ENCODE measurements at regions not wholly inside any gene's neighbourhood (a gene's known extent, or its start where the extent isn't known, plus 50 kb on each side); places are given as distances from the start of the nearest gene placed in this dataset.

DNA sequence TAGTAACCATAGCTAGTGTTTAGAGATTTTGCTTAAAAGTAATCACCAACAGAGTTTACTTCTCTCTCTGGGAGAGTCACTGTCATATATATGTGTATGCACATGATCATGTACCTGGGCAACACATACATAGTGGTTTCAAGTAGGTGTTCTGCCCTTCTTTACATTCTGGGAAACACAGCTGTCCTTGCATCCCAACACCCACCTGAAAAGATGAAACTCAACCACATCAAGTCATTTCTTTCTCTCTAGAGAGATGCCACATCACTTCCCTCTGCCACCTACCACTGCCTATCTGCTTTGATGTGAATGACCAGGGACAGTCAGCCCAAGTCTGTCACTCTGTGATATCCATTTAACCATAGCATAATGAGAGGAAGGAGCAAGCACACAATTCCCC lies 155.8 kb upstream of the GADL1 start:
- DNase-seq (ENCODE audit: low read depth) = no peak

DNA sequence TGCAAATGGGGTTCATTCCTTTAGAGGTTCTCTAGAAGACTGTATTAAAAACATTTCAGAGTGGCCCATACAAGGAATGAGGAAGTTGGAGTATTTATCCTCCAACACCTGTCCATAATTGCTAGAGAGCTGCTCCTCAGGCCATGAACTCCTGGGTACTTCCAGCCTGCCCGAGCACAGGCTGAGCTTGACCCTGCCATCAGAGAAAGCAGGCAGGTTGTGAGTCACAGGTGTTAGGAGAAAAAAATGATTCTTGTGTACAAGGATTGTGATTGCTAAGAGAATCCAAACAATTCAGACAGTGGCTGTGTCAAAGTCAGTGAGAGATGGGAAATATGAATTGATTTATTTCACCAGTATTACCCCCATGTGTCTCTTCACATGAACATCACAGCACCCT lies 156.8 kb upstream of the GADL1 start:
- no peak for DNase-seq (ENCODE audit: low read depth)

DNA sequence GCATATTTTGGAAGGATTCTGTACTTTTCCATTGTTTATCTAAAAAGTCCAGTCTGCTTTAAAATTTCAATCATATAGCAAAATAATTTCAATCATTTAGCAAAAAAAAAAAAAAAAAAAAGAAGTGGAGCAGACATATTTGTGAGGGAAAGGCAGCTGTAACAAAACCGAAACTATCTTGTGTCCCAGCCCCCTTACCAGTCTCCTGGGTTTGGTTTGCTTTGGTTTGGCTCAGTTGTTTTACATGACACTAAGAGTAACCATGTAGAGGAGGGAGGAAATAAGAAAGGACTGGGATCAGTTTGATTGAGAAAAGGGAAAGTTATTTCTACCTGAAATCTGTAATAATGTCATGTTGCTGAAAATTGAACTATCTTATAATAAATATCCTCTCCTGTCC lies 158.8 kb upstream of the GADL1 start:
- DNase-seq (ENCODE audit: low read depth) = no peak

DNA sequence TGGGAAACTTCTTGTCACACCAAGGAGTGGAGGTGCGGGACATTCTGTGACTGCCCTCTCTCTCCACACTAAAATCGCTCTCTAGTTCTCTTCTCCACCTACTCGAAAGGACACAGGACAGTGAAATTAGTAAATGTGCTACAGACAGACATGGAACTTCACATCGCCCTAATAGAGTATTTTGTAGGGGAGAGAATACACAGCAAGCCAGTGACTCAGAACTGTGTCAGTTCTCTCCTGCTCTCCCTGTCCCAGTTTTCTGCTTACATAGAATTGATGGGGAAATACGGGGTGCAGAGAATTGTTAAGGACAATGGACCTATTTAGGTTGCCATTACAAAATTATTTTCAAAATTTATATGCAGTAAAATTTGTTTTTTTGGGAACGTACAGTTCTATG lies 159.6 kb upstream of the GADL1 start:
- DNase-seq (ENCODE audit: low read depth) = no peak

DNA sequence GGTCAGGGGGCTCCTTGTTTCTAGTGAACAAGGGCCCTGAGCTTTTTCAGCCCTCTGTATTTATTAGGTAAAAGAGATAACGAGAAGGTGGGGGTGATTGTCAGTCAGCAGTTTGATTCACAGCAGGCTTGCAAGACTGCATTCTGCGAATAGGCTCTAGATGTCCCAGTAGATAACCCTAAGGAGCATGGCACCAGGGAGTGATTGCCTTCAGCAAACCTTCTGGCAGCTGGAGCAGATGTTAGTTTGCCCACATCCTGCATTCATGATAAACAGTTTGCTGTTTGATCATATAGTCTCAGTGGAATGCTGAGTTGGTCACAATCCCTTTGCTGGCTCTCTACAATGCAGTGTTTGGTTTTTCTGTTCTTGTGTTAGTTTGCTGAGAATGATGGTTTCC lies 161.3 kb upstream of the GADL1 start:
- DNase-seq (ENCODE audit: low read depth) = no peak

DNA sequence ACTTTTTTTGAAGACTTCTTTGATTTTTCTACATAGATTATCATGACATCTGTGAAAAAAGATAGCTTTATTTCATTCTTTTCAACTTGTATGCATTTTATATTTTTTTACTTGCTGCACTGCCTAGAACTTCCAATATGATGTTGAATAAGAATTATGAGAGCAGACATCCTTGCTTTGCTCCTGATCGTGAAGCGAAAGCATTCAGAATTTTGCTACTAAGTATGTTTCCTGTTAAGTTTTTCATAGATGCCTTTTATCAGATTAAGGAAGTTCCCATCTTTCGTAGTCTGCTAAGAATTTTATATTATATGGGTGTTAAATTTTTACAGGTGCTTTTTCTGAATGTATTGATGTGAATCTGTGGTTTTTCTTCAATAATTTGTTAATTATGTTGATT lies 163.4 kb upstream of the GADL1 start:
- no peak for DNase-seq (ENCODE audit: low read depth)

DNA sequence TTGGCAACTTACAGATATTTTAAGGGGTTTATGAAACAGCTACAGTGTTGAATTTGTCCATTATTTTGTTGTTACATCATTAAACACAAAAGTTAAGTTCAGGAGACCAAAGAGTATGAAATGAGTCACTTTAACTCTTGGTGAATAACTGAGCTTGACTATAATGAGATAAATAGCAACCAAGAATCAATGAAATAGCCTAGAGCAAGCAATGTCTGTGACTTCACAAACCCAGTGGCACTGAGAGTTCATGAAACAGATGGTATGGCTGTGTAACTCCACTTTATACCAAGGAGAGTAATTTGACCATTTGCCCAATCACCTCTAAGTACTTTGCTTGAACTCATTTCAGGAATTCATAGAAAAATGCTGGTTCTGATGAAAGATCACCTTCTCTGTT lies 169.6 kb upstream of the GADL1 start:
- no peak for DNase-seq (ENCODE audit: low read depth)

DNA sequence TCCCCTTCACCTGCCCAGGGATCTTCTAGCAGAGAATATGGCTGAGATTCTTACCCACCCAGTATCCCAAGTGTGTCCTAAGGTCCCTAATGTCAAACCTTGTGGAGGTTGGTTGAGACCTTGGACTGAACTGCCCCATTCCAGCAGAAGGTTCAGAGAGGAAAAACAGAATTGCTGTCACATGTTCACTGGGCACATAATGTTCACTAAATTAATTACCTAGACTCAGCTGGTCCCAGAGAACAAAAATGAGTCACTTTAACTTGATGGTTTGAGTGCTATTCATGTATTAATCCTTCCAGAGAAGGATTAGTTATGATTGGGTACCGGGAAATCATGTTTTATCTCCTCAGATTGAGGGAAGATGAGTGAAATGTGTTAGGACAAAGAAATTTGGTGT lies 171.3 kb upstream of the GADL1 start:
- DNase-seq (ENCODE audit: low read depth) = no peak

DNA sequence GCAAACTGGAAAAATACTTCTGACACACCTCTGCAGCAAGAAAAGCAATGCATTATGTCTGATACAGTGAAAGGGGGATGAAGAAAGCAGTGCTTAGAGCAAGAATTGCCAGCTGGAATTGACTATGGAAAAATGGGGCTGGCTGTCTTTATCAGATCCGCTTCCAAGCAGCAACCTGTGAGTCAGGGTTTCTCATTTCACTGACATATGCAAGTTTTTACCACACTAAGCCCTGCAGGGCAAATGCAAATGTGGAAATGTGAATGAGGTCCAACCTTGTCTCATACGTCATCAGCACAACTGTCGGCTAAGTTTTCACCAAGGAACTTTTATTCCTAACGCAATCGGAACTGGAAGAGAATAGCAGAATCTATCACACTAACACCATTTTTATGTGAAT lies 172.5 kb upstream of the GADL1 start:
- no peak for DNase-seq (ENCODE audit: low read depth)

DNA sequence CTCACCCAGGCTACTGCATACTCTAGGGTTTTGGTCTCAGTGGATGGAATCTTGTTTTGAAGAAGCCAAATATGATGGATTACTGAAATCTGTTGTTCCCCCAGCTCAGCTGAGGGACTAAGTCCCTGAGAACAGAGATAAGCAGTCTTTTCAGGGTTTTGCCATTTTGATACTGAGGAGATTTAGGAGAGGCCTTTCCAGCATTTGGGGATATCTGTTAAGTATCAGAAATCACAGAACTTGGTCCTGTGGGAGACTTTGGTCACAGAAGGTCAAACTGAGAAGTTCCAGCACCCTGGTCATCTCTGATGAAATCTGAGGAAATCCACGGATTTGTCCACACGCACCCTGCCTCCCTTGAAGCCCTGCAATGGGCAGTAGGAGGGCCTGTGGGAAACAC lies 181.0 kb upstream of the GADL1 start:
- DNase-seq (ENCODE audit: low read depth) = no peak

DNA sequence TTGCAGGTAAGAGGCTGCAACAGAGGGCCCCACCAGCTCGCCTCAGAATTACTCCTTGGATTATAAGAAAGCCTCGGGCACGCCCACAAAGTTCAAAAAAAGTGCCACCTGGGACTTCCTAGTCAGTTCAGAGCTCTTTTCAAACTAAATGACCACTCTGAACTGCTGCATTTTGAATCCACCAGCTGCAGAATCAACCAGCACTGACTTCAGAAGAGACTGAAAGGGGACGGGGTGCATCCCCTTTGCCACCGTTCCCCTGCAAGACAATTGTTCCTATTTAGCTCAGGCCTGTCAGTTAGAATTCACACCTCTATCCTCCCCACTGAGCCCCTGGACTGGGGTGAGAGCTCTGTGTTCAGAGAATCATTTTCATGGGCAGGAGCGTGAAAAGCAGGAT lies 181.4 kb upstream of the GADL1 start:
- DNase-seq (ENCODE audit: low read depth) = no peak

DNA sequence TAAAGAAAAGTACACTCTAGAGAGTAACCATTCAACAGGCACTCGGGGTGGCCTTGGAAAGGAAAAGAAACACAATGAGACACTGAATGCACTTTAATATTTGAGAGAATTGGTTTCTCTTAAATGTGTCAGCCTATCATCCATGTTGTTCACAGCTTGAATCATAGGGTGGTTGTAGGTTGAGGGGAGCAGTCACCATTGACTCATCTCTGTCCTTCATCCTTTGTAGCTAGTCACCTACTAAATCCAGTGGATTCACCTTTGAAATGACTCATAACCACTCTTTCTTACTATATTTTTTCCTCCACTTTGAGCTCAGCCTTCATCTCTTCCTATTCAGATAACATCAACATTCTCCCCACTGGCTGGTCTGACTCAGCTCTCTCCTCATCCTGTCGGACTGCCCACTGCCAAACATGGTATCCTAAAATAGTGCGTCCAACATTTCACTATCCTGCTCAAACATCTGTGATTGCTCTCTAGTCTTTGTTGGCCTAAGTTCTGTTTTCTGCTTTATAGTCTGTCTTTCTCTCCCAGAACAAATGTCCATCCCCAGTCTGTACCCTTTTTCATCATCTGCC lies 182.7 kb upstream of the GADL1 start:
- no peak for DNase-seq (ENCODE audit: low read depth)

DNA sequence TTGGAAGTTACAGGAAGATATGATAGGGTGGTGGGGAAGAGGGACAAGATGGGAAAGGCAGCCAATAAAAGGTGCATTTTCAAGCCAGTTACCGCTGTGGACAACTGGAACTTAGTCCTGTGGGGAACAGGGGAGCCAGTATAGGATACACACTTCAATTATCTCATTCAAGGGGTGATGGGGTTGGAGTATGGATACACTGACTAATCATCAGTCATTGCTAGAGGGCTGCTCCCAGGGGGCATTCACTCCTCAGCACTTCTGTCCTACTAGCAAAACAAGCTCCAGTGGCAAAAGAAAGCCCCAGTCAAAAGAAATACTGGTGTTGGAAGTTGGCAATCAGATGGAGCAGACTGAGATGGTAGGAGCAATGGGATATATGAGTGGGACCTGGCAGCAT lies 183.4 kb upstream of the GADL1 start:
- DNase-seq (ENCODE audit: low read depth) = no peak

DNA sequence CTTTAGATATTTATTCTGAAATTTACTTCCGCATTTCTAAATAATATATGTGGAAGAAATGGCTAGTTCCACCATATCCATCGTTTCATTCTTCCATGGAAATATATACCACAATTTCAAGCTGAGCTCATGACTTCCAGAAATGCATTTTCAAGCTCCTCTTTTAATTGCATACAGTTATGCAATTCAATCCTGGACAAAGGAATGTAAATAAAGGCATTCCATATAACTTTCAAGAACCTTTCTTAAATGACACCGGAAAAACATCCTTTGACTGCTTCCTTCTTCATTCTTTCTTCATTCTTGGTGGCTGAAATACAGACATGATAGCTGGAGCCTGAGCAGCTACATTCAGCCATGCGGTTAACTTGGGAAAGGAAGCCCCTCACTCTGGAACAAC lies 185.2 kb upstream of the GADL1 start:
- no peak for DNase-seq (ENCODE audit: low read depth)

DNA sequence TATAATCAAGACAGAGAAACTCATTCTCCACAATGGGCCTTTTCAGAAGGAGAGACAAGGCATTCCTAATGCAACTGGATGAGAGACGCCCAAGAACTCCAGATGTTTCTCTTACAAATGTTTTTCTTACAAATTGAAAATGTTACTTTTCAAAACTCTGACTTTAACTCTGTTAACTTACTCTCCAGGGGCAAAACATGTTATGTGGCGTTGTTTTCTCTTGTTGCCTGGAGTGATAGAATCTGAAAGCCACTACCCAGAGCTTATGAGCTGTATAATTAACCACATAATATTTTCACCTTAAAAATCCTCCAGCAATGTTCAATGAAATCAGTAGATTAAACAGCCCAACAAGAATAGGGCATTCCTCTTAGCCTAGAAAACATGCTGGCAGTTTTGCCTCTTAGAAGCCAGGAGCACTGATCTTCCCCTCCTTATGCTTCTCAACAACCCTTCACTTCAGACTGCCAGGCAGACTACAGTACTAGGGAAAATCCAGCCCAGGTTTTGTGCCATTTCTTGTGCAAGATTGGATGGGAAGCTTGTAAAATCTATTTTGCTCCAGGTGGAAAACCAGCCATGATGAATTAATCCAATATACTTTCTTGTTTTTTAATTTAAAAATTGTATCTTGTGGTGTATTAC lies 186.7 kb upstream of the GADL1 start:
- DNase-seq (ENCODE audit: low read depth) = no peak

DNA sequence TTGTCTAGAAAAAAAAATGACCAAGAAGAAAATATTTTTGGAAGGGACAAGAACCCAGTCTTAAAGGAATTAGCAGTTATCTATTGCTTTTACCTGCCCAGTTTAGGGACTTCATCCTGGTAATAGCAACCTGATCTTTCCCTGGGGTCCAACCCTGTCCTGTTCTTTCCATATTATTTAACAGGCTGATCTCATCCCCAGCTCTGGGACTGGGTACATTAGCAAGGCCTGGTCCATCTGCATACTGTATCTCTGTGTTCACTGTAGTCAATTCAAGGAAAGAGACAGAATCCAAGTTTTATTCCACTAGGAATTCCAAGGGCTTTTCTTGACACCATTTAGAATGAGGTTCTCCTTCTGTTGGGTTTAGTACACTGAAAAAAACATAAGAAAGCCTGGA lies 191.7 kb upstream of the GADL1 start:
- no peak for DNase-seq (ENCODE audit: low read depth)

DNA sequence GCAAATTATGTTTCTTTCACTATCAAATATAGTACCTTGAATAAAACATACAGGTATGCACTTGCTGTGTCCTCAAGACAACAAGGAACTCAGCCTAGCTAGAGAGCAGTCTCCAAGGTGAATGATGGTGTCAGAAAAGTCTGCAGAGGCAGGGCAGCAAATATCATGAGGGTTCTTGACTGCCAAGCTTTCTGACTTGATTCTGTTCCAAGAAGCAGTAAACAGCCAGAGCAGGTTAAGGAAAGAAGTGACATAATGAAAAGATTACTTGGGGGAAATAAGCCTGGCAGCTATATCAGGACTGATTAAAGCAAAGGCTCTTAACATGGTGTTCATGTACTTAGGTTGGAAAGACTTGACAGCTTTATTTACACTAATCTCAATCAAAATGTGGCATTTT lies 192.2 kb upstream of the GADL1 start:
- DNase-seq (ENCODE audit: low read depth) = no peak

DNA sequence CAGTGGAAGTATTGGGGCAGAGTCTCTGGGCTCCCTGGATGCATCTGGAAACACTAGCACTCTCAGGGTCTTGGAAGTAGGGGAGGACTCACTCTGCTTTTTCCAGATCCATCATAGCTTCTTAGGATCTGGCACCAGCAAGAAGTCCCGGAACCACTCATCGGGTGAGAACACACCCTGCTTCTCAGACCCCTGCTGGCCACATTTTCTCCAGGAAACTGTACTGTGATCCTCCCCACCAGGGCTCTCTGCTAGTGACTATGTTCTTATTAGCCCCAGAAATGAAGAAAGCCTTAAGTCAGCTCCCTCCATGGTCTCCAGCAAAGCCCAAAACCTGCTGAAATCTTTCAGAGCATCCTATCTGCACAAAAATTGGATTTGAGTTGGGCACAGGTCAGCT lies 197.3 kb upstream of the GADL1 start:
- no peak for DNase-seq (ENCODE audit: low read depth)

DNA sequence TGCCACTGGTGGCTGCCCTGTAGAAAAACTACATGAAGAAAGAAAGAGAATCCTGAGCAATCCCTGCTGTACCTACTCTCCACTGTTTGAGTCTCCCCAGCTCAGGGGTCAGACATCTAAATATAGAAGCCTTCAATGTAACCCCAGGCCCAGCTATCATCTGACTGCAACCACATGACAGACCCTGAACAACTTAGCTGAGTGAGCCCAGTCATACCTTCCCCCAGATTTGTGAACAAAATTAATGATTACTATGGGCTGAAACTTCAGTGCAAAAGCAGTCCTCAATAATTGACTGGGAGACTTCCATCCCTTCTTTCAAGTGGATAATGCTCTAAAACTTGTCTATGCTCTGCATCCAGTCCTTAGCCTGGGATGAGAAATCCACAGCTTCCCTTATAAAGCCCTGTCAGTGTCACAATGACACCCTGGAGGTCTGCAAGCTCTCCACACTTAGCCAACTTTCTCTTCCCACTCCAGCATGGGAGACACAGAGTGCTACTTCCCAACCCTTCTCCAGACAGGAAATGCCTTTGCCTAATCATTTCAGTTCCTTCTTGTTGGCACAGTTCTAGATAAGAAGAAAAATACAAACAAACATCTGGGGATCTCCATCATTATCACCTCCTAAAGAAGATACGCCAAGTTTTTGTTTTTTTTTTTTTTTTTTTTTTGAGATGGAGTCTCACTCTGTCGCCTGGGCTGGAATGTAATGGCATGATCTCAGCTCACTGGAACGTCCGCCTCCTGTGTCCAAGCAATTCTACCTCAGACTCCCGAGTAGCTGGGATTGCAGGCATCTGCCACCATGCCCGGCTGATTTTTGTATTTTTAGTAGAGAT lies 198.5 kb upstream of the GADL1 start:
- no peak for DNase-seq (ENCODE audit: low read depth)

DNA sequence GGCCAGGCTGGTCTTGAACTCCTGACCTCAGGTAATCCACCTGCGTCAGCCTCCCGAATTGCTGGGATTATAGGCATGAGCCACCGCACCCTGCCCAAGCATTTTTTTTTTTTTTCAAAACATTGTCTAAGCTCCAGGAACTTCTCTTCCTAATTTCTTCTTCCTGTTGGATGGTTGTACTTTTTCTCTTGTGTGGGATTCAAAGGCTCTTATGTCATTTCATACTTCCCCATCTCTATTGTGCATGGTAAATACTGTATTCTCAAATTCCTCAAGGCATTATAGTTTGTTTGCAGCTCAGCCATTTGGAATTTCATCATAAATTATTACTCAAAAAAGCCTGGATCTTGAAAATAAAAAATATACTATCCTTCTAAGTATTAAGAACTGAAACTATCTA lies 199.1 kb upstream of the GADL1 start:
- no peak for DNase-seq (ENCODE audit: low read depth)

DNA sequence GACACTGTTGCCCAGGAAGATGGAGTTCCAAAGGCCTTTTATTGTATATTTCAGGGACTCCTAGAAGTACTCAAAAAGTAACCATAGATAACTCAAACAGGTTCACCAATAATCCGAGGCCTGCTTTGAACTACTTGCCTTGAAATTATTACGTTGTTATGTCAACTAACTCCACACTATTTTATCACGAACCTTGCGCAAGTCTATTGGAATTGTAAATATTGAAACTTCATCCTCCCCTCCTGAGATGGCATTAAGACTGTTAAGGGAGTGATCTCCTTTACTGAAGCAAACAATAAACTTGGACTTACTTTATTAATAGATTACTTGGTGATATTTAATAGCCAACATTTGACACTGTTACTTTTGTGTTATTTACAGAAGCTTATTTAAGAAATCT lies 199.6 kb upstream of the GADL1 start:
- no peak for DNase-seq (ENCODE audit: low read depth)

DNA sequence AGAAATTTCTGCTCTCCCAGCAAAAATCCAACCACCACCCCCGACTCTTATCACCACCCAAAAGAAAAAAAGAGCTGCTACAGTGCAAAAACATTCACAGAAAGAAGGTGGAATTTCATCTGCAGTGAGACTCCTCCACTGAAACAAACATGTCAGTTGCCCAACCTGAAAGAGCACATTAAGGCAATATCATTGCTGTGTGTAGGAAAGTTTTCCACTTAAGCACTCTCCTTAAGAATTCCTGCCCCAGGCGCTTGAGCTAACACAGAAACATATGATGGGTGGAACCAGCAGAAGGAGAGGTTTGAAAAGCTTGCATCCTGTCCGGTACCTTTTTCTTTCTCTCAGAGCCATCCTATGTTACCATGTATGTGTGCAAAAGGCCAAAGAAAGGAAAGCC lies 200.8 kb upstream of the GADL1 start:
- DNase-seq (ENCODE audit: low read depth) = no peak

DNA sequence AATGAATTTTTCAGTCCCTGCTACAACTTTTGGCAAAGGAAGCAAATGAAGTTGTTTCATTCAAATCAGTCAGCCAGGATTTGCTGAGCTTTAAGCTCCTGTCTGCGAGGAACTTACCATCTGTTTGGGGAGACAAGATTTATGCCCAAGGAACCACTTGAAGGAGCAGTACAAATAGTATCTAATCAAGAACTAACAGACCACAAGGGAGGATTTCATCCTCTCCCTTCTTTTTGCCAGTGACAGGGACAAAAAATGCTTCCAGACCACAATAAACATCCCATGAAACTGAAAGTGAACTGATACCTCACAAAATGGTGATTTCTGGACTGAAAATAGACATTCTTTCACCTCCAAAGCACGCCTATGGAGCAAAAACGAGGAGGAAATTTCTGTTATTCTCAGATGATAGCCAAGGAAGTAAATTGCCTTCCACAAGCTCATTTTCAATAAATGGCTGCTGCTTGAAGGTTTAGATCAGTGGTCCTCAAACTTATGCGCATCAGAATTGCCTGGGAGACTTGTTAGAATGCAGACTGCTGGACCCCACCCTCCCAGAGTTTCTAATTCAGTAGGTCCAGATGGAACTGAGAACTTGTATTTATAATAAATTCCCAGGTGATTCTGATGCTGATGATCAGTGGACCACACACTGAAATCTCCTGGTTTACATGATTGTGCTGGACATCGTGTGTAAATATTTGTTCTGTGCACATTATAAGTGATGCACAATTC lies 202.4 kb upstream of the GADL1 start:
- no peak for DNase-seq (ENCODE audit: low read depth)

All from stimulated activated CD8-positive, alpha-beta memory T cell treated with anti-CD3 and anti-CD28 coated beads, Interleukin-7, amount 100 ng/mL, for 24 hours (primary cell).